BE2C (cell line): ENCODE measurements at regions not wholly inside any gene's neighbourhood (a gene's known extent, or its start where the extent isn't known, plus 50 kb on each side); places are given as distances from the start of the nearest gene placed in this dataset.
A peak's percentile ranks its signal among the peaks of the same experiment; 100 is the strongest.

ENCODE experiments used
- DNase-seq: peaks from one replicate; pipeline ENCODE4 v3.0.0-alpha.2; 2020
- H3K27me3 ChIP-seq: fragments of 250-450 bp; sonication (Bioruptor Pico); 2 replicates; pipeline ENCODE4 v1.5.1; 2020; ENCODE audit warnings: mild to moderate bottlenecking
- H3K36me3 ChIP-seq: fragments of 250-450 bp; sonication (Bioruptor Pico); 2 replicates; pipeline ENCODE4 v1.5.1; 2020; ENCODE audit warnings: mild to moderate bottlenecking
- H3K4me1 ChIP-seq: fragments of 250-450 bp; sonication (Bioruptor Pico); 2 replicates; pipeline ENCODE4 v1.5.1; 2020
- H3K4me3 ChIP-seq: 2 replicates; pipeline ENCODE4 v1.5.1; 2011; ENCODE audit warnings: low read depth, low read length
- H3K9me3 ChIP-seq: fragments of 250-450 bp; sonication (Bioruptor Pico); 2 replicates; pipeline ENCODE4 v1.5.1; 2020
- TF ChIP-seq, protein P1 (sequence below): IDR thresholded peaks from 2 replicates; pipeline ENCODE4 v1.5.1; 2012; ENCODE audit warnings: mild to moderate bottlenecking, low read depth, low read length

DNA sequence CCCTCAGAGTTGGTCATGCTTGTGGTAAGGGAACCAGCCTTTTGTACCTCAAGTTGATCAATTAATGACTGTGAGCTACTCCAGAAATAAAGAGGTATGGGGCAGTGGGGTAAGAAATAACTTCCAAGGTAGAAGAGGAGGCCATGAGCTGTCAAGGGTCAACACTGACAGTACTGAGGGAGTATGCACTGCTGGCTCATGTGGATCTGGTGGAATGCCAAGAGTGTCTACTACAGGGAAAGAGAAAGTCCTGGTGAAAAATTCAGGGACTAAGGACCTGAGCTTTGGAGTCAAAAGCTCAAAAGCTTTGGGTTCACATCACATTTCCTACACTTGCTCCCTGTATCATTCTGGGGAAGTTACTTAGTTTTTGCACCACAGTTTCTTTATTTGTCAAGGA is 154.9 kb downstream of the SEMA6D start:
- no peaks in the 10 kb centered on the region for H3K27me3 ChIP-seq

DNA sequence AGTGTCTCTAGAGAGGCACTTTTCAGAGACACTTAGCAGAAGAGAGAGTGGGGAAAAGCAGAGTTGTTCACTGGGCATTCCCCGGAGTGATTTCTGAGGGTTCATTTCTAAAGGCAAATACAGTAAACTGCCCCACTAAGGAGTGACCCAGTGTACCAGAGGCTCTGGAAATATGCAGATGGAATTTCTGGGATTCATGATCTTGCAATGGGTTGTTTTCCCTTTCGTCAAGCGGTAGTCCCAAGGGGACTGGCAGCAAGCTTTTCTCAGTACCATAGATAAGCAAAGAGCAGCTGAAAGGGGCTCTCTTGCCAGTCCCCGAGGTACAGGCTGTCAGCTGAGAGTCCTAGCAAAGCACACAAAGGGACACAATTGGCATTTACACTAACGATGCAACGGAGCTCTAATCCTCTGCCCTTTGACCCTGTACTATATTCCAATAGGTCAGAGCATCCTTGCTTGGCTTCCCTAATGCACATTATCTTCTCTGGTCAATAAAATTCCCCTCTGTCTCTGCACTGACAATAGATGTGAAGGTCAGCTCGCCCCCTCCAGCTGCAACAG is 155.6 kb downstream of the SEMA6D start:
- TF ChIP-seq, protein P1, sequence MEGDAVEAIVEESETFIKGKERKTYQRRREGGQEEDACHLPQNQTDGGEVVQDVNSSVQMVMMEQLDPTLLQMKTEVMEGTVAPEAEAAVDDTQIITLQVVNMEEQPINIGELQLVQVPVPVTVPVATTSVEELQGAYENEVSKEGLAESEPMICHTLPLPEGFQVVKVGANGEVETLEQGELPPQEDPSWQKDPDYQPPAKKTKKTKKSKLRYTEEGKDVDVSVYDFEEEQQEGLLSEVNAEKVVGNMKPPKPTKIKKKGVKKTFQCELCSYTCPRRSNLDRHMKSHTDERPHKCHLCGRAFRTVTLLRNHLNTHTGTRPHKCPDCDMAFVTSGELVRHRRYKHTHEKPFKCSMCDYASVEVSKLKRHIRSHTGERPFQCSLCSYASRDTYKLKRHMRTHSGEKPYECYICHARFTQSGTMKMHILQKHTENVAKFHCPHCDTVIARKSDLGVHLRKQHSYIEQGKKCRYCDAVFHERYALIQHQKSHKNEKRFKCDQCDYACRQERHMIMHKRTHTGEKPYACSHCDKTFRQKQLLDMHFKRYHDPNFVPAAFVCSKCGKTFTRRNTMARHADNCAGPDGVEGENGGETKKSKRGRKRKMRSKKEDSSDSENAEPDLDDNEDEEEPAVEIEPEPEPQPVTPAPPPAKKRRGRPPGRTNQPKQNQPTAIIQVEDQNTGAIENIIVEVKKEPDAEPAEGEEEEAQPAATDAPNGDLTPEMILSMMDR: no peak
- Histone ChIP-seq H3K4me1 (peaks cover 10% of the 10 kb centered on the region), H3K4me3 (no peak overlapping the region), H3K27me3 (no peaks in the 10 kb centered on the region), H3K36me3 (no peaks in the 10 kb centered on the region), H3K9me3 (no peaks in the 10 kb centered on the region)
- peak; percentile 47 for DNase-seq

More for the DNA sequence above, 154.9 kb downstream of the SEMA6D start:
- Histone ChIP-seq H3K4me3 (no peak overlapping the region), H3K9me3 (no peaks in the 10 kb centered on the region), H3K4me1 (peaks cover 10% of the 10 kb centered on the region), H3K36me3 (no peaks in the 10 kb centered on the region)
- DNase-seq: no peak
- TF ChIP-seq, protein P1: no peak

DNA sequence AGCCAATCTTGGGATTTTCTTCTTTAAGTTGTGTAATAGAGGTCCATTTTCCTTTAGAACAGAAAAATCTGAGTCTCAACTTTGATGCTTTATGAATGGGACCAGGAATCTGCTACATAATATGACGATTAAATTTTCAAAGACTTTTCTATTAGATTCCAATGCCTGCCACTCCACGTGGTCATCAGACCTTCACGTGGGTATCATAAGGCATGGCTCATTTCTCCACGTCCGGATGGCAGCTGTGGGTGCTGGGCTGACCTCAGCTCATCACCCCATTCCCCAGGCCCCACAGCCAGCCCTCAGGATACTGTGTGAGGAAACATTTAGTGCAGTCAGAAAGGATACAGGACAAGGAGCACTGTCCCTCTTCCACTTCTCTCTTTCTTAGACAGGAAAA is 159.7 kb downstream of the SEMA6D start:
- TF ChIP-seq, protein P1: no peak
- Histone ChIP-seq H3K27me3 (no peaks in the 10 kb centered on the region), H3K4me1 (peaks cover 6% of the 10 kb centered on the region; the same call in 1 of the 2 replicates), H3K36me3 (no peaks in the 10 kb centered on the region), H3K9me3 (no peaks in the 10 kb centered on the region; the same call in 1 of the 2 replicates), H3K4me3 (no peak overlapping the region)
- DNase-seq: no peak

DNA sequence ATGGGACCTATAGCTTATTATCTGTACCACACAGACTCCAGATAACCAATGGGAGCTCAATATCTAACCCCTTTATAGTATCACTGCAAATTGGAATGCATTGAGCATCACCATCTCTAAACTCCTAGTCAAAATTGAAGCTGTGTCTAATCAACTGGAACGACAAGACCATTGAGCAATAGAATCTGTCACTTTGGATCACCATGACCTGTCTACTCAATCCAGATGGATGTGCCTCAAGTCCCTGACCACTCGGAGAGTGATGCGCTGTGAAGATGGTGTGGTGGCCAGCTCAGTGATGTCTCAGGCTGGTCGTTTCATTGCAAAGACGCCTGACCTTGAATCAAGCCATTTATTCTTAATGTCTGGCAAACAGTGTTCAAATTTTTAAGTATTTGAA is 160.5 kb downstream of the SEMA6D start:
- no peaks in the 10 kb centered on the region; the same call in 1 of the 2 replicates for H3K9me3 ChIP-seq
- no peaks in the 10 kb centered on the region for H3K36me3 ChIP-seq
- H3K27me3 ChIP-seq: no peaks in the 10 kb centered on the region
- TF ChIP-seq, protein P1: no peak
- no peak for DNase-seq
- H3K4me1 ChIP-seq: 0 out of 2 replicates have a peak, but pooled peaks cover 2% of the 10 kb centered on the region
- H3K4me3 ChIP-seq: no peak overlapping the region

DNA sequence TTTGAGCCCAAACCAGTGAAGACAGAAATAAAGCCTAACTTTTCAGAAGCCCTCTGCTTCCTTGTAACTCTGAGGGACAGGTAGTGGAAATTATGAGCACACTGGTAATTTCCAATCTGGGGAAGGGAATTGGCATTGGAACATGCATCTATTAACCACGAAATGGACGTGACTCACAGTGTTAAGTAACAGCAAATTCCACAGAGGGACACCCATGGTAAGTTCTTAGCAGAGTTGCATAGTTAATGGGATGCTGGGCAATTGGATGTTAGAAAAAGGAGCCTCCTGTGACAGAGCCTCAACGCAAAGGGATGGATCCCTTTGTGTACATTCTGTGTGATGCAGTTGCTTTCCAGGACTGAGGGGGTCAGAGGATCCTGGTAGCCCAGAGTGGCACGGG is 168.6 kb downstream of the SEMA6D start:
- H3K9me3 ChIP-seq: no peaks in the 10 kb centered on the region
- no peaks in the 10 kb centered on the region for H3K27me3 ChIP-seq
- TF ChIP-seq, protein P1: no peak
- no peak for DNase-seq
- no peak overlapping the region for H3K4me3 ChIP-seq
- H3K4me1 ChIP-seq: no peaks in the 10 kb centered on the region
- H3K36me3 ChIP-seq: no peaks in the 10 kb centered on the region

DNA sequence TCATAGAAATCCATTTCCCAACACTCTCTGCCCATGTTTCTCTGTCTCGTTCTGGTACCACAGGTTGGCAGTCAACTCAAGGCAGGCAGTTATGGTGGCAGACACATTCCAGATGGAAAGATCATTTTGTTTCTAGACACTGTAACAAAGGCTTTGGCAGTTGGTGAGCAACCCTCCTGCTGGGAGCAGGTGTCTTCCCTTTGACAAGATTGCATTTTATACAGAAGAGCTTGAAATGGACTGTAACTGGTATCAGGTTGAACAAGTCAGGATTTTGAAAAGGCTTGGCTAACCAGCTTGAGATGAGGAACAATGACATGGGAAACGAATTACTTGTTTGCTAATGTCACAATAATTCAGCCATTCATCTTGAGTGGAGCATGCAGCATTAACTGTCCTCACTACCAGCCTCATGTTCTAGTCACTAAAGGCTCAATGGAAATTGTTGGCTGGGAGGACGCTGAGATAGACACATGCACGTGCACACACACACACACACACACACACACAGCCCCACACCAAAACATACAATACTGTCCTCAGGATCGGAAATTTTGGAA is 170.0 kb downstream of the SEMA6D start:
- Histone ChIP-seq H3K27me3 (no peaks in the 10 kb centered on the region), H3K4me3 (no peak overlapping the region), H3K36me3 (no peaks in the 10 kb centered on the region), H3K9me3 (no peaks in the 10 kb centered on the region), H3K4me1 (no peaks in the 10 kb centered on the region)
- TF ChIP-seq, protein P1: no peak
- DNase-seq: no peak
